HepG2 (cell line): ENCODE measurements at regions not wholly inside any gene's neighbourhood (a gene's known extent, or its start where the extent isn't known, plus 50 kb on each side); places are given as distances from the start of the nearest gene placed in this dataset.

Experiments used
- ATAC-seq: fragments of 200-7000 bp; cut with Tn5 transposase; 3 replicates; pipeline ENCODE4 v1.9.1; 2020; ENCODE audit warnings: mild to moderate bottlenecking, moderate library complexity
- BruUV-seq: library from RNA; stranded (reverse); fragments of 400-500 nt; replicated peaks from 2 replicates; lab custom pipeline; 2021; lab: Mats Ljungman, UMichigan
- CTCF ChIA-PET: fragments of 300-600 bp; formaldehyde crosslinking; extraction: SDS; loops from one replicate; lab custom pipeline; 2021; ENCODE audit warnings: low total read pairs, inconsistent platforms, low intra/inter-chr PET ratio; lab: Yijun Ruan, JAX
- POLR2A ChIA-PET: fragments of 350-600 bp; sonication (Branson Sonifier 250); formaldehyde crosslinking; loops from one replicate; lab custom pipeline; 2020; ENCODE audit warnings: antibody characterized with exemption, inconsistent platforms; lab: Yijun Ruan, JAX
- DNase-seq: peaks from one replicate; pipeline ENCODE4 v3.0.0-alpha.2; 2015; ENCODE audit warnings: low spot score
- FAIRE-seq: peaks from 3 replicates; lab custom pipeline; 2011; peaks lifted over from hg19 to GRCh38; lab: Jason Lieb, UNC
- H2AFZ ChIP-seq: one replicate; pipeline ENCODE4 v1.6.1; 2011; ENCODE audit warnings: low read length, inconsistent platforms
- H3K27ac ChIP-seq: fragments of 300-600 bp; 3 replicates; pipeline ENCODE4 v1.8.0; 2011; ENCODE audit warnings: mixed run types, mild to moderate bottlenecking, mixed read lengths, low read length, inconsistent platforms; ENCODE audit not compliant: insufficient read depth; ENCODE audit errors: extremely low read length
- H3K27me3 ChIP-seq, 2 experiments: fragments of 200-600 bp in 1 of 2; 2 replicates in 1 of 2; 3 replicates in 1 of 2; pipeline versions ENCODE4 v1.6.0 to v1.8.0; 2011; ENCODE audit warnings: low read length in 2 of 2, mild to moderate bottlenecking in 2 of 2, moderate library complexity in 2 of 2, inconsistent platforms in 1 of 2; ENCODE audit not compliant: insufficient read depth in 2 of 2, control insufficient read depth in 1 of 2
- H3K36me3 ChIP-seq, 2 experiments: fragments of 200-600 bp in 1 of 2; replicated peaks in 1 of 2; 2 replicates in 1 of 2; 3 replicates in 1 of 2; pipeline versions ENCODE4 v1.5.1 to v1.8.0; 2011; ENCODE audit warnings: low read length in 2 of 2, inconsistent platforms in 1 of 2; ENCODE audit not compliant: insufficient read depth in 2 of 2, control insufficient read depth in 1 of 2
- H3K4me1 ChIP-seq: 2 replicates; pipeline ENCODE4 v1.5.1; 2012; ENCODE audit warnings: low read length, inconsistent platforms; ENCODE audit not compliant: insufficient read depth
- H3K4me2 ChIP-seq: 2 replicates; pipeline ENCODE4 v1.6.0; 2011; ENCODE audit warnings: low read depth, low read length, inconsistent platforms
- H3K4me3 ChIP-seq, 3 experiments: fragments of 200-600 bp in 1 of 3; sonication (generic), shearing (Covaris generic) in 1 of 3; replicated peaks in 1 of 3; 2 replicates each; pipeline ENCODE4 v1.5.1; 2011 to 2016; ENCODE audit warnings: low read length in 3 of 3, inconsistent platforms in 2 of 3, low read depth in 2 of 3, mild to moderate bottlenecking in 2 of 3, control low read depth in 1 of 3, mixed read lengths in 1 of 3; ENCODE audit not compliant: insufficient read depth in 1 of 3
- H3K79me2 ChIP-seq: one replicate; pipeline ENCODE4 v1.6.1; 2011; ENCODE audit warnings: low read length, inconsistent platforms; ENCODE audit not compliant: insufficient read depth
- H3K9ac ChIP-seq: 2 replicates; pipeline ENCODE4 v1.6.0; 2011; ENCODE audit warnings: mild to moderate bottlenecking, low read depth, low read length, inconsistent platforms; ENCODE audit not compliant: insufficient read depth
- H3K9me3 ChIP-seq: 2 replicates; pipeline ENCODE4 v1.5.1; 2012; ENCODE audit warnings: mild to moderate bottlenecking, low read length
- H4K20me1 ChIP-seq: 2 replicates; pipeline ENCODE4 v1.6.0; 2011; ENCODE audit warnings: inconsistent platforms, mild to moderate bottlenecking, low read length, moderate library complexity; ENCODE audit not compliant: insufficient read depth
- CAMTA2 ChIP-seq: sonication (generic); formaldehyde crosslinking; IDR thresholded peaks from 2 replicates; pipeline ENCODE4 v1.4.0; 2020; ENCODE audit warnings: mild to moderate bottlenecking, missing genetic modification reagents, borderline replicate concordance
- NCOR1 ChIP-seq: fragments of 200-600 bp; sonication (generic); IDR thresholded peaks from 2 replicates; pipeline ENCODE4 v1.7.0; 2017; ENCODE audit warnings: antibody characterized with exemption, low read length, borderline replicate concordance
- POLR2G ChIP-seq: fragments of 200-400 bp; formaldehyde crosslinking; IDR thresholded peaks from 2 replicates; pipeline ENCODE4 v1.6.1; 2018; ENCODE audit warnings: mild to moderate bottlenecking, low read depth, low read length, moderate library complexity
- SMARCC2 ChIP-seq: fragments of 450-650 bp; IDR thresholded peaks from 2 replicates; pipeline ENCODE4 v1.6.1; 2017; ENCODE audit warnings: antibody characterized with exemption, mild to moderate bottlenecking
- SP5 ChIP-seq: IDR thresholded peaks from 2 replicates; pipeline ENCODE4 v1.6.1; 2016; ENCODE audit warnings: low read depth, borderline replicate concordance
- ZNF138 ChIP-seq: sonication (generic); formaldehyde crosslinking; IDR thresholded peaks from 2 replicates; pipeline ENCODE4 v1.5.0; 2020; ENCODE audit warnings: mild to moderate bottlenecking, low read depth, missing genetic modification reagents
- ZNF276 ChIP-seq: sonication (generic); formaldehyde crosslinking; IDR thresholded peaks from 2 replicates; pipeline ENCODE4 v1.4.0; 2020; ENCODE audit warnings: mild to moderate bottlenecking, low read depth, missing genetic modification reagents
- ZNF550 ChIP-seq: sonication (generic); formaldehyde crosslinking; IDR thresholded peaks from 2 replicates; pipeline ENCODE4 v1.4.0; 2020; ENCODE audit warnings: mild to moderate bottlenecking, missing genetic modification reagents, borderline replicate concordance
- ZNF557 ChIP-seq: sonication (generic); formaldehyde crosslinking; IDR thresholded peaks from 2 replicates; pipeline ENCODE4 v1.4.0; 2020; ENCODE audit warnings: missing genetic modification reagents
- ZNF589 ChIP-seq: sonication (generic); formaldehyde crosslinking; conservative IDR thresholded peaks from 2 replicates; pipeline ENCODE4 v1.8.0; 2022; ENCODE audit warnings: mild to moderate bottlenecking, moderate library complexity, missing genetic modification reagents
- ZNF597 ChIP-seq: sonication (generic); formaldehyde crosslinking; IDR thresholded peaks from 2 replicates; pipeline ENCODE4 v1.5.0; 2020; ENCODE audit warnings: missing genetic modification reagents
- WGBS: methylation state at CpG from one replicate; pipeline ENCODE4 v1.1.6; 2017; ENCODE audit warnings: low lambda C conversion rate; 5-methylcytosine and 5-hydroxymethylcytosine counted together
- in situ Hi-C: cut with HindIII; loops from 2 replicates; pipeline ENCODE4 v1.10.0; 2017; ENCODE audit warnings: low pct_unique_long_range_greater_than_20kb; ENCODE audit not compliant: extremely low pct_ligation_motif_present
- intact Hi-C: fragments of 100-400 bp; cut with micrococcal nuclease; formaldehyde crosslinking; loops from one replicate; pipeline ENCODE4 v1.10.0; 2022; ENCODE audit not compliant: unreplicated experiment

- no peaks in the 10 kb centered on the region for H3K9me3 ChIP-seq
- no peak overlapping the region for H3K27ac ChIP-seq
- no peaks in the 10 kb centered on the region for H3K36me3 ChIP-seq
- no peak overlapping the region for H3K9ac ChIP-seq
- ATAC-seq (no peak), DNase-seq (no peak), FAIRE-seq (no peak)
- intact Hi-C loops: no loop called here
- no peak overlapping the region for H3K4me3 ChIP-seq
- peaks cover 7% of the 10 kb centered on the region for H3K4me1 ChIP-seq
- H4K20me1 ChIP-seq: no peaks in the 10 kb centered on the region
- no TSS peak for BruUV-seq
- in situ Hi-C loops: no loop called here
- TF ChIP-seq ZNF276: no peak
- H3K27me3 ChIP-seq: peaks cover 0 to 1% of the 10 kb centered on the region in 2 experiments; a peak in 1 of 5 replicates
- CTCF ChIA-PET: no interaction called here
- H3K79me2 ChIP-seq: no peaks in the 10 kb centered on the region
- no peak overlapping the region for H3K4me2 ChIP-seq
- no peak overlapping the region for H2AFZ ChIP-seq
- POLR2A ChIA-PET: no interaction called here
- WGBS: 11% methylated on average over 5 of the region's 5 CpGs
These were observed 63.7 kb upstream of the HEPHL1 start for GRCh38 chr11:93957397-93957952.

- Histone ChIP-seq H3K9ac (no peak overlapping the region), H3K27me3 (peaks cover 0 to 3% of the 10 kb centered on the region in 2 experiments; a peak in 1 of 5 replicates), H2AFZ (no peak overlapping the region), H3K79me2 (no peaks in the 10 kb centered on the region), H4K20me1 (no peaks in the 10 kb centered on the region), H3K4me2 (no peak overlapping the region), H3K4me1 (no peaks in the 10 kb centered on the region), H3K9me3 (no peaks in the 10 kb centered on the region), H3K4me3 (no peak overlapping the region), H3K27ac (no peak overlapping the region), H3K36me3 (no peaks in the 10 kb centered on the region)
- ChIA-PET CTCF (no interaction called here), POLR2A (no interaction called here)
- in situ Hi-C loops (no loop called here), intact Hi-C loops (no loop called here)
- ATAC-seq (no peak), DNase-seq (no peak), FAIRE-seq (no peak)
- TF ChIP-seq ZNF597 (CRISPR knock-in tag) (no peak), CAMTA2 (CRISPR knock-in tag) (no peak), SMARCC2 (no peak), POLR2G (no peak), ZNF138 (CRISPR knock-in tag) (no peak), SP5 (CRISPR knock-in tag) (no peak), ZNF550 (no peak), NCOR1 (no peak), ZNF557 (CRISPR knock-in tag) (no peak), ZNF589 (CRISPR knock-in tag) (no peak)
- BruUV-seq: no TSS peak
- whole genome bisulfite sequencing: 0% methylated on average over 2 of the region's 3 CpGs
These were observed 62.2 kb upstream of the HEPHL1 start for GRCh38 chr11:93958991-93959390.
